GM11168 (cell line): ENCODE measurements at regions not wholly inside any gene's neighbourhood (a gene's known extent, or its start where the extent isn't known, plus 50 kb on each side); places are given as distances from the start of the nearest gene placed in this dataset.

ENCODE experiments used
- in situ Hi-C: fragments of 300-500 bp; cut with MboI; formaldehyde crosslinking; loops from one replicate; pipeline ENCODE4 v1.12.0; 2022; ENCODE audit warnings: low sequenced_read_pairs; ENCODE audit not compliant: unreplicated experiment

GRCh38 chr5:68548959-68549676 lies 333.6 kb downstream of the PIK3R1 start:
- in situ Hi-C loops, result no loop called here

GRCh38 chr5:68550015-68550414 lies 334.5 kb downstream of the PIK3R1 start:
- in situ Hi-C loops, result no loop called here

GRCh38 chr5:68551436-68551835 lies 335.9 kb downstream of the PIK3R1 start:
- in situ Hi-C loops, result no loop called here

DNA sequence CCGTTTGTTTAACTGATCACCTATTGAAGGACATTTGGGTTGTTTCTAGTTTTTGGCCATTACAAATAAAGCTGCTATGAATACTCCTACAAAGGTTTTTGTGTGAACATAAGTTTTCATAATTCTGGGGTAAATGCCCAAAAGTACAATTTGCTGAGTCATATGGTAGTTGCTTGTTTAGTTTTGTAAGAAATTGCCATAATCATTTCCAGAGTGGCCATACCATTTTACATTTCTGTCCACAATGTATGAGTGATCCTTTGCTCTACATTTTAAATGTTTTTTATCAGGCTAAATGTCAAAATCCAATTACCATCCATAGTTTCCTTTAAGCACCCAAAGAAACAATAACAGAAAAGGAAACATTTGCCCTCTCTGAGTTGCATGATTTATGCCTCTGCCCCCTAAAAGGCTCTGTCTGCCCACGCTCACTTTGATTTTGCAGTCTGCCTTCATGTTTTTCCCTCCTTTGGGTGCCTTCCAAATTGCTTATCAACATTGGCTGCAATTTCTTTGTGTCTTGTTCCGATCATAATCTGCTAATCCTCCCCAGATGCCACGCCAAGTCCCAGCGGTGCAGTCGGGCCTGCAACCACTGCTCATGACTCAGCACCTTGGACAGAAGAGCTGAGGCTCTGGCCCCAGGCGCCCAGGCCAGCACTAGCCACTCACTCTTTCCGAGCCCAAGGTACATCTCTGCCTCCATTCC lies 339.2 kb downstream of the PIK3R1 start:
- in situ Hi-C loops, result no loop called here

DNA sequence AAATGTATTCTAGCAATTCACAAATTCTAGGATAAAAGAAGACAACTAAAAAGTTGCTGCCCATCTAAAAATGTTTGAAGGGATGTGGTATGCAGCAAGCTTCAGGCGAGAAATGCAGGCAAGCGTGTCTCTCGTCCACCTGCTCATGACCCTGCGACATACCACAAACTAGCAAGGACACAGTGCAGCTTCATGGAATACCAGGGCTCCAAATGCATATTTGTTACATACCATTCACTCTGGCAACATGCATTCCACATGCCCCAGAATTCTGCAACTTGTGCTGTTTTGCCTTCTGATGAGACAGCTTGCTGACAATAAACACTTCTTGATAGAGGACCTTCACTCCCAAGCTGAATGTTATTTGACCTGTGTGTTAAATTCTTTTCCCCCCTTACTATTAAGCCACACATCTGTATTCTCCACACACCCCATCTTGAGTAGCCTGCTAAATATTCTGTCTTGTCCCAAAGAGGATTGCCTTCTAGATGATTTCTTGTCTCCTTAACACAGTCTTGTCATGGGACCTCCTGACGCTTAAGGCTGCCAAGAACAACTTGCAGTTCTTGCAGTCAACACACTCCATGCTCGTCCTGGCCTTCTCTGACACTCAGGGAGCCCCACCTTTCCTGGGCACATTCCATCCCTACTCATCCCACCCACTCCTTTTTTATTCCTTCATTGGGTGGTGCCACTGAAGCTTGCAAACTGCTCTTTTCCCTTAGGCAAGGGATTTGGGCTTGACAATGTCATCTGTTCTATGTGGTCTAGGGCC lies 340.5 kb downstream of the PIK3R1 start:
- in situ Hi-C loops, result no loop called here

DNA sequence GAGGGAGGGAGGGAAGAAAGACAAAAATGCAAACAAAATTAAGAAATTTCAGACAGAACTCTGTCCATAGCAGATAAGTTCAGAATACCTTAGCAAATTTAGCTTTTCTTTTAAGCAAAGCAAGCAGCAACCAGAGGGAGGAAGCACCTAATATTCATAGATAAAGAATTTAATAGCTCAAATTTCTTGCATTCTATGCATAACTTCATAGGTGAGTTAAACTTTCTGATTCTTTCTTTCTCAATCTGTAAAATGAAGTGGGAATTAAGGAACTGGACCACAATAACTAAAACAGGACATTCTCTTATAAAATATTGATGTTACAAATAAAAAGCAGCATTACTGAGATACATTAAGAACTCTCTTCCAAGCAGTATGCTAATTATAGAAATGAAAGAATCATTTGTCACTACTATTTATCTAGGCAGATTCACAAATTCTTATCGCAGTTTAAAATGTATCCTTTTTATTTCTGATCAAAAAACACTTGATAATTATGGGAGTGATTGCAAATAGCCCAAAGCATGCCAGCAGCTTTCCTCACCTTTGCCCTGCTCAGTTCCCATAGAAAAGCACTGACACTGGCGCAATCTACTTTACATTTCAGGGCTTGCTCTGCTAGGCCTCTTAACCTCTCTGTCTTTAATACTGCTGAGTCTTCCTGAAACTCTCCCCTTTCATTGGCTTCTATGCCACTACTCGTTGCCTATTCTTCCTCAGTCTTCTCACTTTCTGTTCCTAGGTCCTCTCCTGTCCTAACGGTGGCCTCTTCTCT lies 341.8 kb downstream of the PIK3R1 start:
- in situ Hi-C loops, result no loop called here

- in situ Hi-C loops, result no loop called here
These were observed 346.8 kb downstream of the PIK3R1 start for GRCh38 chr5:68562308-68562707.

- in situ Hi-C loops, result no loop called here
These were observed 349.9 kb downstream of the PIK3R1 start for GRCh38 chr5:68565427-68565826.

GRCh38 chr5:68576805-68577204 lies 361.2 kb downstream of the PIK3R1 start:
- in situ Hi-C loops, result no loop called here

- in situ Hi-C loops, result no loop called here
These were observed 366.7 kb downstream of the PIK3R1 start for GRCh38 chr5:68582284-68582683.

DNA sequence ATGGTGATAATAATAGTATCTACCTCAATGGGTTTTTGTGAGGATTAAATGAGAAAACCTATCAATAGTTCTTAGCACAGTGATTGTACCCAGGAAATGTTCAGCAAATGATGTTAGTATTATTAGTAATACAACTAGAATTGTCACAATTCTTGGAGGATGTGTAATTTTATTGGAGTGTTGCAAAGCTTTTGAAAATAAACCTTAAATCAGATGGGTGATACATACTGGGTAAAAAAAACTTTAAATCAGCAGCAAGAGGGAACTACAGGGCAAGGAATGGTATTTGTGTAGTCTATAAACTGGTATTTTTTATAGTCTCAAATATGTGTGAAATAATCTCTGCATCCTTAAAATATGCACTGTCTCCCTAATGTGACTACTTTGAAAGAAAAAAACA lies 371.6 kb downstream of the PIK3R1 start:
- in situ Hi-C loops, result no loop called here

DNA sequence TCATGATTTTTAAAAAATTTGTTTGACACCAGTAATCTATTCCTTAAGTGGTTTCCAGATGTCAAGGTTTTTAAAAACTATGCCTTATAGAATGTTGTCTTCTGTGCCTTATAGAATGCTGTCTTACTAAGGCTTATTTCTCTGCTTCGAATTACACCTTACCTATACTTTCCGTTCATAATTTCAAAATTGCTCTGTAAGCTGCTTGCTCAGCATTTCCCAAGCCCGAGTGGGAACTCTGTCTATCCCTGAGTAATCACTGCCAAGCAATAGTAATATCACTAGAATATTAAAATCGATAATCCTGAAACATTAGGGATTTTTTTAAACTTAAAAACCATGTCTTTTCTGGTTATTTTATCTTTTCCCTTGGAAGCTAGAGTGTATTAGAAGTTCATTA lies 376.3 kb downstream of the PIK3R1 start:
- in situ Hi-C loops, result no loop called here

DNA sequence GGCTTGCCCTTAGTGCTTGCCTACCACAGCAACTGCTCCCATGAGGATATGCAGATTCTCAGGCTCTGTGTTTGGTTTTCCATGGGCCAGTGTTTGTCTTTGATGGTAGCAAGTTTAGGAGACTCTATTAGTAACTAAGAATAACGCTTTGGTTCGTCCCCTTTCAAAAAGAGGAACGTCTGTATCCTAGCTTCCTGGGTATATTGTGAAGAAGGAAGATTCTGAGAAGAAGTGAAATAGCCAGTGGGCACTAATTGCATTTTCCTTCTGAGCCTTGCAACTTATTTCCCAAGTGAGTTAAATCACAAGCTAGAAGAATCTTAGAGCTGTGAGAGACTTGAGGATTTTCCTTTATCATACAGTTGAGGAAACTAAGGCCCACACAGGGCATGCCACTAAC lies 376.8 kb downstream of the PIK3R1 start:
- in situ Hi-C loops, result no loop called here

- in situ Hi-C loops, result no loop called here
These were observed 377.7 kb downstream of the PIK3R1 start for GRCh38 chr5:68593211-68593671.

GRCh38 chr5:68612972-68613371 lies 397.4 kb downstream of the PIK3R1 start:
- in situ Hi-C loops, result no loop called here

- in situ Hi-C loops, result no loop called here
These were observed 402.9 kb downstream of the PIK3R1 start for GRCh38 chr5:68618501-68618900.

GRCh38 chr5:68627001-68627400 lies 411.4 kb downstream of the PIK3R1 start:
- in situ Hi-C loops, result no loop called here

GRCh38 chr5:68628082-68628814 lies 412.7 kb downstream of the PIK3R1 start:
- in situ Hi-C loops, result no loop called here

DNA sequence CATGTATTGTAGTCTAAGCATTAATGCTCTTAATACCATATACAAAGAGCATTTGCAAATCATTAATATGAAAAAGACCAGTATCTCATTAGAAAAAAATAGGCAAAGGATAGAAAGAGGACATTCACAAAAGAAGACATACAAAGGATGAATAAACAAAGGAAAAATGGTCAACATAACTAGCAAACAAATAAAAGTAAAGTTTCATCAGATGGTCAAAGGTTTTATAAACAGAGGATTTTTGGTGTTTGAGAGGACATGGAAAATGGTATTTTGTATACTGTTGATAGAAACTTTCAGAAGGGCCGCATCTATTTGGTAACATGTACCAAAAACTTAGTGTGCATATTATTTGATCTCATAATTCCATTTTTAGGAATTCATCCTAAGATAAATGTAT lies 414.8 kb downstream of the PIK3R1 start:
- in situ Hi-C loops, result no loop called here

- in situ Hi-C loops, result no loop called here
These were observed 416.3 kb downstream of the PIK3R1 start for GRCh38 chr5:68631884-68632283.
